ENCODE measurements at regions not wholly inside any gene's neighbourhood (a gene's known extent, or its start where the extent isn't known, plus 50 kb on each side); places are given as distances from the start of the nearest gene placed in this dataset.

- no peak for DNase-seq
- H3K9me3 ChIP-seq (replicated peaks in 1 of 3): no peaks in the 10 kb centered on the region
- no peaks in the 10 kb centered on the region for H3K4me1 ChIP-seq (replicated peaks in 1 of 2)
- H3K36me3 ChIP-seq (replicated peaks in 1 of 2): no peaks in the 10 kb centered on the region
- H3K27me3 ChIP-seq: no peaks in the 10 kb centered on the region
- no peak overlapping the region for H3K4me3 ChIP-seq
- intact Hi-C loops (cut with DNase I): no loop called here
- no peak overlapping the region for H3K27ac ChIP-seq
- TF ChIP-seq CTCF (IDR thresholded peaks at IDR 0.05) (no peak), POLR2A (IDR thresholded peaks at IDR 0.05) (no peak)
Measured at GRCh38 chr2:188039307-188039706, 252.4 kb upstream of the GULP1 start.

GRCh38 chr2:188042412-188042811, 249.3 kb upstream of the GULP1 start:
- H3K4me3 ChIP-seq: no peak overlapping the region
- TF ChIP-seq CTCF (IDR thresholded peaks at IDR 0.05) (no peak), POLR2A (IDR thresholded peaks at IDR 0.05) (no peak)
- H3K27me3 ChIP-seq: no peaks in the 10 kb centered on the region
- no peak for DNase-seq
- no peaks in the 10 kb centered on the region for H3K4me1 ChIP-seq (replicated peaks in 1 of 2)
- no peaks in the 10 kb centered on the region for H3K36me3 ChIP-seq (replicated peaks in 1 of 2)
- H3K27ac ChIP-seq: no peak overlapping the region
- no peaks in the 10 kb centered on the region for H3K9me3 ChIP-seq (replicated peaks in 1 of 3)
- intact Hi-C loops (cut with DNase I): no loop called here

- intact Hi-C loops (cut with DNase I): no loop called here
- Histone ChIP-seq H3K4me3 (no peak overlapping the region), H3K4me1 (replicated peaks in 1 of 2) (no peaks in the 10 kb centered on the region), H3K27ac (no peak overlapping the region), H3K36me3 (replicated peaks in 1 of 2) (no peaks in the 10 kb centered on the region), H3K27me3 (no peaks in the 10 kb centered on the region), H3K9me3 (replicated peaks in 1 of 3) (no peaks in the 10 kb centered on the region)
- TF ChIP-seq POLR2A (IDR thresholded peaks at IDR 0.05) (no peak), CTCF (IDR thresholded peaks at IDR 0.05) (no peak)
- no peak for DNase-seq
Measured at GRCh38 chr2:188045016-188045415, 246.7 kb upstream of the GULP1 start.

GRCh38 chr2:188046437-188046836, 245.2 kb upstream of the GULP1 start:
- intact Hi-C loops (cut with DNase I): no loop called here
- TF ChIP-seq POLR2A (IDR thresholded peaks at IDR 0.05) (no peak), CTCF (IDR thresholded peaks at IDR 0.05) (no peak)
- Histone ChIP-seq H3K4me3 (no peak overlapping the region), H3K36me3 (replicated peaks in 1 of 2) (no peaks in the 10 kb centered on the region), H3K27ac (no peak overlapping the region), H3K27me3 (no peaks in the 10 kb centered on the region), H3K4me1 (replicated peaks in 1 of 2) (no peaks in the 10 kb centered on the region), H3K9me3 (replicated peaks in 1 of 3) (no peaks in the 10 kb centered on the region)
- 77 to 88% (median 83%) methylated on average over 3 of the region's 3 CpGs for WGBS, 4 donors
- DNase-seq: no peak

Data from adrenal gland (tissue), 9 donors.